ENCODE measurements at regions not wholly inside any gene's neighbourhood (a gene's known extent, or its start where the extent isn't known, plus 50 kb on each side); places are given as distances from the start of the nearest gene placed in this dataset.

DNA sequence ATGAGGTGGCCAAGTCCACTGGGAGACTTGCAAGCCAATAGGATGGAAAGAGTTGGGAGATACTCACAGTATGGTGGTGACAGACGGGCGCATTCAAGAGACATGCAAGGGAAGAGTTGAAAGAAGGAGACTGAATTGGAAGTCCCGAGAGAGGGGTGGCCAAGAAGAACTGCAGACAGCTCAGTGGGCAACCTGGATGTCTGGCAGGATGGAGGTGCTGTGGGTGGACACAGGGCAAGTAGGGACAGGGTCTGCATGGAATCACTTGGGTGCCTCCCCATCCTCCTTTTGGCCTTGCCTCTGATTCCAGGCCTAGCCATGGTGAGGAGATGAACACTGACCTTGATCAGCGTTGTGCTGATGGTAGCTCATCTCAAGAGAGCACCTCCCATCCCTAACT, 235.7 kb upstream of the COPS8 start:
- DNase-seq, result no peak
- intact Hi-C loops (cut with DNase I), result no loop called here

DNA sequence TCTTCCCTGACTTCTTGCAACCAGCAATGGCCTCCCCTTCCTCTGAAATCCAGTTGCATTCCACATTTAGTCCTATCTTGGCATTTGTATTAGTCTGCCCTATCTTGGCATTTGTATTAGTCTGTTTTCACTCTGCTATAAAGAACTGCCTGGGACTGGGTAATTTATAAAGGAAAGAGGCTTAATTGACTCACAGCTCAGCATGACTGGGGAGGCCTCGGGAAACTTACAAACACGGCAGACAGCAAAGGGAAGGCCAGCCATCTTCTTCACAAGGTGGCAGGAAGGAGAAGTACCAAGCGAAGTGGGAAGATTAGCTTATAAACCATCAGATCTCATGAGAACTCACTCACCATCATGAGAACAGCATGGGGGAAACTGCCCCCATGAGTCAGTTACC, 234.5 kb upstream of the COPS8 start:
- no peak for DNase-seq
- intact Hi-C loops (cut with DNase I), result no loop called here

DNA sequence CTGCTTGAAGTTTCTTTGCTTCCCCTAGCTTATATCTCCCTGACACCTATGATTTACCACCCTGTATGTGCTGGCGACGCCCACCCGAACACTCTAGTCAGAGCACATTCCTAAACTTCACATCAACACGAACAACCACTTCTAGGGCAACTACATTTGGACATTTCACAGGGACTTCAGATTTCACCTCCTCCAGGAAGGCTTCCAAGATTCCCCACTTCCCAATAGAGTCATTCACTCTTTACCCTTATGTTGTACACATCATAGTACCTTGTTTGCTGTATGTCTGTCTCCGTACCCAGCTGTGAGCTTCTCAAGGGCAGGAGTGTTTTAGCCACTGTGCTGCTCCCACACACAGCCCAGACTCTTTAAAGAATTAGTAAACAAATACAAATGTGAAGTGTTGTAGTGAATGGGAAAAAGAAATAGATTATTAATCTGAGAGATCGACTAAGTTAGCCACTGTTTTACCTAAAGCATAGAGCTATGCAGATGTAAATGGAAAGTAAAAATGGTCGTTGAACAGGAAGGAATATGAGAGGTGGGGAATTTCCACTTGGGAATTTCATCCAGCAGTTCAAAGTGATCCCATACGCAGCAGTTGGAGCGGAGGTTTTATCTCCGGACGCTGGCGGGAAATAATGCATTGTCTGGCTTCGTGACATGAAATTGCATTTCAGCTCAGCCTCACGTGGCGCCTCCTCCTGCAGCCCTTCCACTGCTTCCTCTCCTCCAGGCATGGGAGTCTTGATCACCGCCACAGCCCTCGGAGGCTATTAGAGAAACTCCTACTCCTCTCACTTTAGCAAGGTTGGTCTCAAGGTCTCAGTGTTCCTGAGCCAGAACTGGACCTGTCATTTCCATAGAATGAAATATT, 233.4 kb upstream of the COPS8 start:
- DNase-seq, result no peak
- intact Hi-C loops (cut with DNase I), result no loop called here

DNA sequence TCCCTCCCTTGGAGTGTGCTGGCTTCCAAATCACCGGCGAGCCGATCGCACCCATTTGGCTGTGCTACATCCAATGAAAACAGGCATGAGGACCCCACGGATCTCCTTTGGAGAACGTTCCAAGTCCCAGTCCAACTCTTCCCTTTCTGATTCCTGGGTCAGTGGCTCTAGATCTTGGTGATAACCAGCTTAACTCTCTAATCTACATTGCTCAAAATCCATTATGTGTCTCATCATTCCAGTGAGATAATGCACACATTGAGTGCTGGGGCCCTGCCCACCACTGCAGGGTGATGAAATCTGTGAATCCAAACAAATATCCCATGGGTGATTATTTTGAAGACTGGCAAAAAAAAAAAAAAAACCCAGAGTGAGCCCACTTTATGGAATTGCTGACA, 232.7 kb upstream of the COPS8 start:
- intact Hi-C loops (cut with DNase I), result no loop called here

DNA sequence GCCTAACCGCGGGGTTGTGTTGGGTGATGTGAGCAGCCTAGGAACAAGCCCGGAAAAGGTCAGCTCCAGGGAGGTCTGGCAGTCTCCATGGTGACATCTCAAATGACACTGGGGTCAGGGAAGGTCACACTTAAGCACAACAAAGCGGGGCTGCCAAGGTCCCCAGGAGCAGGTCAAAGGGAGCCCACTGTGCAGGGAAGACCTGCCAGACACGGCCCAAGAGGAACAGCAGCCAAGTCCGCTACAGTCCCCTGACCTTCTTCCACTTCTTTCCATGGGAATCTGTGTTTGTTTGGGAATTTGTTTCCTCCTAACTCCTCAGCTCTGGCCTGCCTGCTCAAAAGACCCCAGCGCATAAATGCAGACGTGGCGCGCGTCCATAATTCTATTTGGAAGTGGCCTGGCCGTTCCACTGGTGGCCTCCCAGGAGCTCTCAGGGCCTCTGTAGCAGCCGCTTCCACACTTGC, 232.1 kb upstream of the COPS8 start:
- intact Hi-C loops (cut with DNase I), result no loop called here
- DNase-seq, result peak in 1 of 42 donors; percentile 42

More for the DNA sequence above, 232.7 kb upstream of the COPS8 start:
- no peak for DNase-seq

DNA sequence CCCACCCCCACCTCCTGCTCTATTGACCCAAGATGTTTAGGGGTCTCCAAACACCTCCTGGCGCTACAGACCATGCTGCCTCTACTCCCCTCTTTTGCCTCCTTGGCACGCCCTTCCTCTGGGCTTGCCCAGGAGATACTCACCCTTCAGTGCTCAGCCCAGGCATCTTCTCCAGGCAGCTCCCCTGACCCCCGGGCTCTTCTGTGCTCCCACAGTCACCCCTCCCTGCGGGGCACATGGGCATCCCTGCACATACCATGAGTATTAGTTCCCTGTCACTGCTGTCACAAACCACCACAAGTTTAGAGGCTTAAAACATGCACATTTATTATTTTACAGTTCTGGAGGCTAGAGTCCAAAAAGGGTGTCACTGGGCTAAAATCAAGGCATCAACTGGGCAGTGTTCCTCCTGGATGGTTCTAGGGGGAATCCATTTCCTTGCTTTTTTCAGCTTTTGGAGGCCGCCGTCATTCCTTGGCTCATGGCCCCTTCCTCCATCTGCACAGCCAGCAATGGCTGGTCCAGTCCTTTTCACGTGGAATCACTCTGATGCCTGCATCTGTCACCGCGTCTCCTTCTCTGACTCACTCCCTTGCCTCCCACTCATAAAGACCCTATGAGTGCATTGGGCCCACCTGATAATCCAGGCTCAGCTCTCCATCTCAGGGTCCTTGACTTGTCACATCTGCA, 230.4 kb upstream of the COPS8 start:
- peak in 1 of 42 donors; percentile 13 for DNase-seq
- intact Hi-C loops (cut with DNase I), result no loop called here

DNA sequence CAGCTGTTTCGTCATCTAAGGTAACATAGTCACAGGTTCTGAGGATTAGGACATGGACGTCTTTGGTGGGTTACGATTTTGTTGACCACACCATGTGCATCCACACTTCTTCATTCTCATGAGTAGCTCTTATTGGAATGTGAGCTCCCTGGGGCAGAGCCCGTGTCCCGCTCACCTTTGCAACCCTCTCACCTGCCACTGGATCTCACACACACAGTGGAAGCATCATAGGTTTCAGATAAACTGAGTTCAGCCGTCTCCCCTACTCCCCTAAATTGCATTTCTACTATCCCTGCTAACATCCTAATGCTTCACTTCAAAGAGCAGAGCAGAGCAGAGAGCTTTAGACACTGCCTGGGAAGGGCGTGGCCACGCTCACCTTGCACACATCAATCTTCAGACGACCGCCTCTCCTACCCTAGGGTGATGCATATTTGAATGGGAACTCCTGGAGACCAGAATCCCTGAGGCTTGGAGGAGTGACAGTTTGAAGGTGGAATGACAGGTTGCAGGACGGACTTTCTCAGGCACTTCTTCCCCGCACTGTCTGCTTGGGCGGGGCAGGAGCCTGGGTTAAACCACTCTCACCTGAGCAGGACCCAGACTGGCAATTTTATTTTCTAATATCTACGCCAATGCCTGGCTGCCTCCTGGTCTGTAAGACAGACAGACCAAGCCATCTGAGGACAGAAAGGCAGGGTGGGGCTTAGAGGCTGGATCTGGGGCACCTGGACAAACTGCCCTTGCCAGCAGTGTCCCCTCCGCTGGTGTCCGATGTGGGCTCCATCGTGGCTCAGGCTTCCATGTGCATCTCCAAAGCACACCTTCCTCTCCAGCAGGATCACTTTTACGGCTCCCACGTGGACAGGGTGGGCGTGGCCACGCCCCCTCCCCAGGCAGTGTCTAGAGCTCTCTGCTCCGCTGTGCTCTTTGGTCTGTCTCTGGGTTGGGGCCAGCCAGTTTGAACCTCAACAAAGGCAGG, 229.5 kb upstream of the COPS8 start:
- DNase-seq, result peak in 1 of 42 donors; percentile 34
- intact Hi-C loops (cut with DNase I), result no loop called here

DNA sequence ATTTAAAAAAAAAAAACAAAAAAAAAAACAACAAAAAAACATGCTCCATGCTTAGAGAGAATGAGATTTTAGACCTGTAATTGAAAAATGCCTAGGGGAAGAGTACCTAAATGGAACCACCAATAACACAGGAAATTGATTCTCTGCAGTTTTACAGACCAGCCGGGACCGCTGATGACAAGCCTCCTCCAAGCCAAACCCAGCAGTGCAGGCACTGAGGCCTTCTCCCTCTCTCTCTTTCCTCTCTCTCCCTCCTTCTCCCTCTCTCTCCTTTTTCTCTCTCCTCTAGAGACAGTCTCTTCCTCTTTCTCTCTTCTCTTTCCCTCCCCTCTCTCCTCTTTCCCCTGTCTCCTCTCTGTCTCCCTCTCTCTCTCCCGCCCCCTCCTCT, 228.8 kb upstream of the COPS8 start:
- intact Hi-C loops (cut with DNase I), result no loop called here
- peak in 1 of 42 donors; percentile 14 for DNase-seq

DNA sequence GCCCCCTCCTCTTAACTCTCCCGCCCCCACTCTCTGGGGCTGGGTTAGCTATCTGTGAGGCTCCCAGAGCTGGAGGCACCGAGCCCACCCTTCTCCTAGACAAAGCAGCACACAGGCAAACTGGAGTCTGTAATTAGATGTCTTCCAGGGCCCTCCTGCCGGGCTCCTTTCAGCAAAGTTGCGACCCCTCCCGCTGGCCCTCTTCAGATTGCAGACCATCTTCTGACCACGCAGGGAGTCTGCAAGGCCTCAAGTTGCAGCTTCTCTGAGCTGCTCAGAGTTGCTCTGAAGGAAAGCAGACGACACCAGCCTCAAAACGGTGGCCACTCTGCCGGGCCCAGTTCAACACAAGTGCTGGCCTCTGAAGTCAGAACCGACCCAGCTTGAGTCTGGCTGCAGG, 228.4 kb upstream of the COPS8 start:
- intact Hi-C loops (cut with DNase I), result no loop called here
- DNase-seq, result peak in 3 of 42 donors; percentile 24 to 36 (median 33)

DNA sequence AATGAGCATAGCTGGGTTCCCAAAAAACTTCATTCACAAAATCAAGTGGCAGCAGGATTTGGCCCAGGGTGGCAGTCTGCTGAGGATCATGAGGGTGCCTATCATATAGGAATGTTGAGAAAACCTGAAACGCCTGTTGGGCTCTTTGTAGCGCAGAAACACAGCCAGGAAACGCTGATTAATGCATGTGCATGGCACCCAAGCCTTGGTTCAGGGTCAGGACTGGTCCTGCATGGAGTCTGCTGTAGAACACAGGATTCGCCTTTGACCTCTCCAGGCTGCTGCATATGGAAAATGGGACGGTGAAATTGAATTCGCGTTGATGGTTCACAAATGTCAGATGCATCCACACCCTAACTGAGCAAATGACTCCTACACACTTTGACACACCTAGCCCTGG, 227.9 kb upstream of the COPS8 start:
- intact Hi-C loops (cut with DNase I), result no loop called here

DNA sequence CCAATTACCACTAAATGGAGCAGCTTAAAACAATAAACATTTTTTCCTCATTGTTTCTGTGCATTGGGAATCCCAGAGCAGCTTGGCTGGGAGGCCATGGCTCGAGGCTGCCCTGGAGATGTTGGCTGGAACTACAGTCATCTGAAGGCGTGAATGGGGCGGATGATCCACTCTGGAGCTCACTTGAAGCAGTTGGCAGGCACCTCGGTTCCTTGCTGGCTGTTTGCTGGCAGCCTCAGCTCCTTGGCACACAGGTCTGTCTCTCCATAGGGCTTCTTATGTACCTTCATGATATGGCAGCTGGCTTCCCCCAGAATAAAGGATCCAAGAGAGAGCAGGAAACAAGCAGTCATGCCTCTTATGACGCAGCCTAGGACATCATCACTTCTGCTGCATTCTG, 227.0 kb upstream of the COPS8 start:
- peak in 6 of 42 donors; percentile 24 to 43 (median 32) for DNase-seq
- intact Hi-C loops (cut with DNase I), result no loop called here

More for the DNA sequence above, 227.9 kb upstream of the COPS8 start:
- peak in 2 of 42 donors; percentile 16 to 29 for DNase-seq

DNA sequence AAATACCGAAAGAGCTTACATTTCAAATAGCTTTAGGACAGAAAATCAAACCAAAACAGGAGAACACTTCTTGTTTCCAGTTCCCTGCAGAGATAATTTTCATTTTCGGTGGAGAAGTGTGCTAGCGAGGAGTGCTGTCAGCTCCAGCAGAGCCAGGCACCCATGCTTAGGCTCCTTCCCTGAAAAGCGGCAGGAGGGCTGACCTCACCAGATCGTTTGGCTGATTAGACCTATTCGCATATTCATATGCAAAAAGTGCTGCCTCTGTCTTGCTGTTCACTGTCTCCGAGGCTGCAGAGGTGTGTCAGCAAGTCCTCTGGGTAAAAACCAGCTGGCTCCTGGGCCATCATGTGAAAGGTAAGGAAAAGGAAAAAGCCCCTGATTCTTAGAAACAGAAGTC, 225.8 kb upstream of the COPS8 start:
- intact Hi-C loops (cut with DNase I), result no loop called here
- DNase-seq, result peak in 3 of 42 donors; percentile 19 to 39 (median 34)

DNA sequence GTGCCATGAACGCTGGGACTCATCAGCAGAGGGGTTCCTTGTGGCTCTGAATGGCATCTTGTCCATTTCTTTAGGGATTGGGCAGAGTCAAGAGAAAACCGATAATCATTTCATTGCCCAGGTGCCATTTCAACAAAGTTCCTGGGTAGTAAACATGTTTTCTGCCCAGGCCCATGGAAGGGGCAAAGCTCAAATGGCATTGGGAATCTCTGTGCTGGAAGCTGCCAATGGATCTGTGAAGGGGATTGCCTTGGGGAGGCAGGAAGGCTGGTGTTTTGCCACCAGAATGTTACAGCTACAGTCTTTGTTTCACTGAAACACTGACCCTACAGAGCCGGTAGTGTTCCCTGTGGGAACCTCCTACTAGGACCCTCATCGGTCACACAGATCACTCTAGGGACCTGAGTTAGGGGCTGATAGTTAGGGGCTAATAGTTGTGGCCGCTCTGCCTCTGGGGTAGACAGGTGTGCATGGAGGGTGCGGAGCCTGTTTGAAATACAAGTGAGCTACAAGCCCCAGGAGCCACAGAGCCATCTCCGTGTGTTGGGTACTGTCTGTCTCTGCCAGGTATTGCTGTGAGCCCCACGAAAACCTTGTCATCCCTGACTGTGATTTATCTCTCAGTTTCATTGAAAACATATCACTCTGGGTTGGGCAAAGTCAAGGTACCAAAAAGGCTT, 224.4 kb upstream of the COPS8 start:
- intact Hi-C loops (cut with DNase I), result no loop called here
- DNase-seq, result peak in 3 of 42 donors; percentile 27 to 32 (median 31)

DNA sequence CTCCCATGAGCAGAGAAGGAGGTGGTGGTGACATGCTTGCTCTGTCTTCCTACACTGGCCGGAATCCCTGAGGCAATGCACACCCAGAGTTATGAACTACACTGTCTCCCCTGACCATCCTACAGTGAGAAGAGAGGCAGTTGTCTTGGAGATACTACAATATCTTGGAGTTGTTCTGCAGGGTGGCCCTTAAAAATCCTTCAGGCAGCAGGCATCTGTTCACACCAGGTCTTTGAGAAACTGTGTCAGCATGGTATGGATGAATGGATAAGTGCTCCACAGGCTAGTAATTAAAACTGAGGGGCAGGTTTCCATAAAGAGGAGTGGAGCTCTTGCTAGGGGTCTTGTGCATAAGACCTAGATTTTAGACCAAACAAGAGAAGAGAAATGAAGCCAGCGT, 223.7 kb upstream of the COPS8 start:
- DNase-seq, result peak in 2 of 42 donors; percentile 13 to 28
- intact Hi-C loops (cut with DNase I), result no loop called here

DNA sequence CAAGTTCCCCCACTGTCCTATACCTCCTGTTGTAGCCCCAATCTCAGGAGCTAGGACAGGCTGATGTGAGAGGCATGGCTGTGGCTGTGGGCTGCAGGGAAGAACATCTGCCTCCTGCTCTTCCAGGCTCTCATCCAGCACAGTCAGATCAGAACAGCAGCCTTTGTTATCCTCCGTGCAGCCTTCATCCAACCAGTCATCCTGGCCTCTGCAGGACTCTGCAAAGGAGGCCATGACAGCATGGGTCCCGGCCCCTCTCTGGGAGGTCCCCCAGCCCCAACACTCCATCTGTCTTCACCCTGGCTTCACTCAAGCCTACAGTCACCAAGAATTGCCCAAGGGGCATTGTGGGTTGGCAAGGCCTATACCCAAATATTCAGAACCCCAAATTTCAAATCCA, 223.2 kb upstream of the COPS8 start:
- DNase-seq, result peak in 3 of 42 donors; percentile 18 to 33 (median 27)
- intact Hi-C loops (cut with DNase I), result no loop called here

DNA sequence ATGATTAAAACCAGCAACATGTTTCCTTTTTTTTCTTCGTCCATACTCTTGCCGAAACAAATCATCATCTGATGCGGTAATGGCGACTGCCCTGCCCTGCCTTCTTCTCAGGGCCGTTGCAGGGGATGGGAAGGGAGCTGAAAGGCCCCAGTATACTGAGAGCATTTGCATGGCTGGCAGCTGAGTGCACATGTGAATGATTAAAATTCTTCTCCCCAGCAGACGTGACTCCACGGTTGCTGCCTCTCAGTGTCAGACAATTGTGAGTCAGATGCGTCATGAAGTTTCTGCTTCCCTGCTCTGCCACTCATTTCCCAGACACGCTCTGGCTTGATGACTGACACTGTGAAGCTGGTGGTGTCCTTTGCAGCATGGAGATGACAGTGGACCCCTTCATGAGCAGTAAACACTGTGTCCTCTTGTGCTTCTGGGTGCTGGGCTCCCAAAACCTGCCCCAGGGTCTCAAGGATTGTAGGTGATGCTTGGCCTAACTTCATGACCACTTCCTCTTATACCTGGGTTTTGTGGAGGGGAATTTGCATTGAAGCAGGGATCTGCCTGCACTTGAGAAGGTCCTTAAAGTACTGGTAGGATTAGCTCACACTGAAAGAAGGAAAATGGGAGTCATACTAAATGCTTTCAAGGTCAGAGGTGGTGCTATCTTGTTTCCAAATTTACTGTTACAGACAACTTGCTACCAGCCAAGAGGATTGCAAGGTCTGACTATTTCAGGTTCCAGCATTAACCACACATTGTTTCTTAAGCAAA, 222.5 kb upstream of the COPS8 start:
- peak in 32 of 42 donors; percentile 9 to 82 (median 40) for DNase-seq
- intact Hi-C loops (cut with DNase I), result no loop called here

DNA sequence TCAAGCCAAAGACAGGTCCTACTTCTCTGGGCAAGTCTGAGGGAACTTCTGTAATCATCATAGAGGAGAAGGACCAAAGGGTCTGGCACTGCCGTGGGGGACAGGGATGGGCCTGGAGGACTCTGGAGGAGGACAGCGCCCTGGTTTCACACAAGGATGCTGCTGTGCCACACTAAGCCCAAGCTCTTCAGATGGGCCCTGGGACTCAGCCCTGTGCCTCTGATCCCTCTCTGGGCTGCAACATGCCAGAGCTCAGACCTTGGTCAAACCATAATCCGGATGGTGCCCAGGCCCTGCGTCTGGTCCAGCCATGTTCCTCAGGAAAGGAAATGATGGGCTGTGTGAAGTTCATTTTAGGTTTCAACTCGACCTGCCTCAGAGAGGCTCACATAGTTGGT, 222.0 kb upstream of the COPS8 start:
- peak in 3 of 42 donors; percentile 4 to 25 (median 12) for DNase-seq
- intact Hi-C loops (cut with DNase I), result no loop called here

DNA sequence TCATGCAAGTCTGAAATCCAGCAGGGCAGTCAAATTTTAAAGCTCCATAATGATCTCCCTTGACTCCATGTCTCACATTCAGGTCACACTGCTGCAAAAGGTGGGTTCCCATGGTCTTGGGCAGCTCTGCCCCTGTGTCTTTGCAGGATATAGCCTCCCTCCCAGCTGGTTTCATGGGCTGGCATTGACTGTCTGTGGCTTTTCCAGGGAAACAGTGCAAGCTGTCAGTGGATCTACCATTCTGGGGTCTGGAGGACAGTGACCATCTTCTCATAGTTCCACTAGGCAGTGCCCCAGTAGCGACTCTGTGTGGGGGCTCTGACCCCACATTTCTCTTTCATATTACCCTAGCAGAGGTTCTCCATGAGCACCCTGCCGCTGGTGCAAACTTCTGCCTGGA, 220.6 kb upstream of the COPS8 start:
- DNase-seq, result peak in 1 of 42 donors; percentile 16
- intact Hi-C loops (cut with DNase I), result no loop called here
